Upper lobe of left lung (tissue), 6 donors: ENCODE measurements at regions not wholly inside any gene's neighbourhood (a gene's known extent, or its start where the extent isn't known, plus 50 kb on each side); places are given as distances from the start of the nearest gene placed in this dataset.

Experiments
- ATAC-seq, 2 donors: fragments of 200-7000 bp; cut with Tn5 transposase; one replicate each; pipeline ENCODE4 v1.9.1; 2022; ENCODE audit warnings: mild to moderate bottlenecking in 2 of 2, moderate library complexity in 2 of 2; ENCODE audit not compliant: low FRiP score in 2 of 2
- DNase-seq, 2 donors: peaks; one replicate each; pipeline ENCODE4 v3.0.0-alpha.2; 2019 to 2020
- H3K27ac ChIP-seq, 4 donors: fragments of 200-600 bp; sonication (generic); one replicate each; pipeline ENCODE4 v1.5.1; 2016 to 2019
- H3K27me3 ChIP-seq, 4 donors: fragments of 200-600 bp; sonication (generic); one replicate each; pipeline ENCODE4 v1.5.1; 2017 to 2019
- H3K36me3 ChIP-seq, 4 donors: fragments of 200-600 bp; sonication (generic); one replicate each; pipeline ENCODE4 v1.5.1; 2016 to 2019
- H3K4me1 ChIP-seq, 4 donors: fragments of 200-600 bp; sonication (generic); one replicate each; pipeline ENCODE4 v1.5.1; 2018 to 2019
- H3K4me3 ChIP-seq, 4 donors: fragments of 200-600 bp; sonication (generic); one replicate each; pipeline ENCODE4 v1.5.1; 2017 to 2019; ENCODE audit warnings: mild to moderate bottlenecking in 2 of 4, moderate library complexity in 1 of 4
- H3K9me3 ChIP-seq, 4 donors: fragments of 200-600 bp; sonication (generic); one replicate each; pipeline ENCODE4 v1.5.1; 2018 to 2019
- CTCF ChIP-seq, 6 experiments: fragments of 450-650 bp in 4 of 6; fragments of 200-600 bp in 2 of 6; sonication (generic) in 2 of 6; IDR thresholded peaks; one replicate each; pipeline ENCODE4 v1.5.1; 2016 to 2019; ENCODE audit warnings: antibody characterized with exemption in 6 of 6
- EP300 ChIP-seq, 4 donors: sonication (generic); formaldehyde crosslinking; IDR thresholded peaks; one replicate each; pipeline ENCODE4 v1.5.1; 2017; ENCODE audit warnings: antibody characterized with exemption in 4 of 4, control low read depth in 2 of 4
- POLR2A ChIP-seq, 4 donors: fragments of 450-650 bp; IDR thresholded peaks; one replicate each; pipeline ENCODE4 v1.5.1; 2016 to 2017; ENCODE audit warnings: antibody characterized with exemption in 4 of 4, mild to moderate bottlenecking in 2 of 4
- POLR2AphosphoS5 ChIP-seq, 2 donors: sonication (generic); formaldehyde crosslinking; IDR thresholded peaks; one replicate each; pipeline ENCODE4 v1.5.1; 2017; ENCODE audit warnings: antibody characterized with exemption in 2 of 2
- WGBS, 2 donors: methylation state at CpG; one replicate each; pipeline ENCODE4 v1.1.5; 2017 to 2018; 5-methylcytosine and 5-hydroxymethylcytosine counted together
- donor health status: DM: no; HTN: no; CAD: no; lungs with moderate emphysema.
- donor health status: DM: no; HTN: yes; CAD: no; lungs with severe emphysema.

- ATAC-seq: no peak
- H3K27me3 ChIP-seq: no peaks in the 10 kb centered on the region
- H3K4me3 ChIP-seq: no peak overlapping the region
- 68 to 78% methylated on average over 1 of the region's 1 CpG for WGBS, 2 donors
- H3K27ac ChIP-seq: no peak overlapping the region
- H3K9me3 ChIP-seq: no peaks in the 10 kb centered on the region
- H3K36me3 ChIP-seq: no peaks in the 10 kb centered on the region
- no peak for TF ChIP-seq CTCF (IDR thresholded peaks at IDR 0.05)
- TF ChIP-seq POLR2A (IDR thresholded peaks at IDR 0.05): no peak
- TF ChIP-seq EP300 (IDR thresholded peaks at IDR 0.05): no peak
- peaks cover 0 to 4% (median 0%) of the 10 kb centered on the region in 4 donors for H3K4me1 ChIP-seq
- no peak for DNase-seq
Observed at GRCh38 chr10:23521735-23522134, 82.9 kb downstream of the OTUD1 start.

- peaks cover 0 to 4% (median 0%) of the 10 kb centered on the region in 4 donors for H3K4me1 ChIP-seq
- peak in 1 of 2 donors; percentile 54 for ATAC-seq
- WGBS, 2 donors: 74 to 76% methylated on average over 4 of the region's 4 CpGs
- H3K27me3 ChIP-seq: no peaks in the 10 kb centered on the region
- no peak for TF ChIP-seq POLR2A (IDR thresholded peaks at IDR 0.05)
- no peak for TF ChIP-seq EP300 (IDR thresholded peaks at IDR 0.05)
- no peak for TF ChIP-seq CTCF (IDR thresholded peaks at IDR 0.05)
- no peak for TF ChIP-seq POLR2AphosphoS5 (IDR thresholded peaks at IDR 0.05)
- DNase-seq: no peak
- no peak overlapping the region for H3K4me3 ChIP-seq
- H3K9me3 ChIP-seq: no peaks in the 10 kb centered on the region
- no peak overlapping the region for H3K27ac ChIP-seq
- H3K36me3 ChIP-seq: no peaks in the 10 kb centered on the region
Observed at GRCh38 chr10:23522345-23522744, 83.5 kb downstream of the OTUD1 start.

GRCh38 chr10:23523251-23523650 lies 84.4 kb downstream of the OTUD1 start:
- Histone ChIP-seq H3K27me3 (no peaks in the 10 kb centered on the region), H3K9me3 (no peaks in the 10 kb centered on the region), H3K27ac (no peak overlapping the region), H3K4me3 (no peak overlapping the region), H3K36me3 (no peaks in the 10 kb centered on the region), H3K4me1 (peaks cover 0 to 4% (median 0%) of the 10 kb centered on the region in 4 donors)
- ATAC-seq: no peak
- DNase-seq: no peak
- TF ChIP-seq CTCF (IDR thresholded peaks at IDR 0.05) (no peak), EP300 (IDR thresholded peaks at IDR 0.05) (no peak), POLR2A (IDR thresholded peaks at IDR 0.05) (no peak)
- 56 to 85% methylated on average over 3 to 4 of the region's 4 CpGs for WGBS, 2 donors

GRCh38 chr10:23525406-23525805 lies 86.5 kb downstream of the OTUD1 start:
- H3K4me3 ChIP-seq: no peak overlapping the region
- no peaks in the 10 kb centered on the region for H3K9me3 ChIP-seq
- 48 to 52% methylated on average over 2 of the region's 2 CpGs for WGBS, 2 donors
- H3K27ac ChIP-seq: no peak overlapping the region
- no peak for DNase-seq
- peak; percentile 56 to 79 for ATAC-seq
- peaks cover 0 to 4% (median 0%) of the 10 kb centered on the region in 4 donors for H3K4me1 ChIP-seq
- no peaks in the 10 kb centered on the region for H3K36me3 ChIP-seq
- TF ChIP-seq POLR2A (IDR thresholded peaks at IDR 0.05) (no peak), EP300 (IDR thresholded peaks at IDR 0.05) (no peak), CTCF (IDR thresholded peaks at IDR 0.05) (peak; percentile 25 to 61 (median 39)), POLR2AphosphoS5 (IDR thresholded peaks at IDR 0.05) (no peak)
- no peaks in the 10 kb centered on the region for H3K27me3 ChIP-seq

GRCh38 chr10:23528419-23528818 lies 89.5 kb downstream of the OTUD1 start:
- no peak for TF ChIP-seq CTCF (IDR thresholded peaks at IDR 0.05)
- TF ChIP-seq POLR2A (IDR thresholded peaks at IDR 0.05): no peak
- TF ChIP-seq EP300 (IDR thresholded peaks at IDR 0.05): no peak
- TF ChIP-seq POLR2AphosphoS5 (IDR thresholded peaks at IDR 0.05): no peak
- DNase-seq: no peak
- WGBS, 2 donors: 90 to 95% methylated on average over 2 of the region's 2 CpGs

More at GRCh38 chr10:23528419-23528818, 89.5 kb downstream of the OTUD1 start:
- no peak for ATAC-seq
- Histone ChIP-seq H3K27me3 (no peaks in the 10 kb centered on the region), H3K4me1 (peaks cover 0 to 4% (median 0%) of the 10 kb centered on the region in 4 donors), H3K27ac (no peak overlapping the region), H3K9me3 (no peaks in the 10 kb centered on the region), H3K4me3 (no peak overlapping the region), H3K36me3 (no peaks in the 10 kb centered on the region)
